ENCODE measurements at regions not wholly inside any gene's neighbourhood (a gene's known extent, or its start where the extent isn't known, plus 50 kb on each side); places are given as distances from the start of the nearest gene placed in this dataset.

DNA sequence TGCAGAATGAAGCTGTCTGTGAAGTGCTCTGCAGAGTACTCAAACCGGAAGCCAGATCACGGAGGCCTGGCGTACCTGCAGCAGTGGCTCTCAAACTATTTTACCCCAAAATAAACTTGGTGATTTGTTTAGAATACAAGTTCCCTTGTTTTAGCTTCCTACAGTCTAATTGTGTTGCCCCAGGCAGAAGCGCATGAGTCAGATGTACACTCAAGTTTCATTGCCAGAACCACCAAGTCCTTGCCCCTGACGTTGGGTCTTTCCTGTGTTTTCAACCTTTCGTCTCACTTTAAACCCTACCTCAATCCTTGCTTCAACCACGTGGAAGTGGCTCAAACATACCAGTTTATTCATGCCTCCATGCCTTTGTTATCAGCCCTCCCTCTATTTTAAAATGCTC lies 66.2 kb upstream of the SLC7A11 start:
- DNase-seq (ENCODE audit: extremely low read depth, low read depth): no peak

DNA sequence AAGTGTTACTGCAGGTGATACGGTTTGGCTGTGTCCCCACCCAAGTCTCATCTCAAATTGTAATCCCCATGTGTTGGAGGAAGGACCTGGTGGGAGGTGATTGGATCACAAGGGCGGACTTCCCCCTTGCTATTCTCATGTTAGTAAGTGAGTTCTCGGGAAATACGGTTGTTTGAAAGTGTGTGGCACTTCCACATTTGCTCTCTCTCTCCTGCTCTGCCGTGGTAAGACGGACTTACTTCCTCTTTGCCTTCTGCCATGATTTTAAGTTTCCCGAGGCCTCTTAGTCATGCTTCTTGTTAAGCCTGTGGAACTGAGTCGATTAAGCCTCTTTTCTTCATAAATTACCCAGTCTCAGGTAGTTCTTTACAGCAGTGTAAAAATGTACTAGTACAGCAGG lies 65.2 kb upstream of the SLC7A11 start:
- DNase-seq (ENCODE audit: extremely low read depth, low read depth): no peak

DNA sequence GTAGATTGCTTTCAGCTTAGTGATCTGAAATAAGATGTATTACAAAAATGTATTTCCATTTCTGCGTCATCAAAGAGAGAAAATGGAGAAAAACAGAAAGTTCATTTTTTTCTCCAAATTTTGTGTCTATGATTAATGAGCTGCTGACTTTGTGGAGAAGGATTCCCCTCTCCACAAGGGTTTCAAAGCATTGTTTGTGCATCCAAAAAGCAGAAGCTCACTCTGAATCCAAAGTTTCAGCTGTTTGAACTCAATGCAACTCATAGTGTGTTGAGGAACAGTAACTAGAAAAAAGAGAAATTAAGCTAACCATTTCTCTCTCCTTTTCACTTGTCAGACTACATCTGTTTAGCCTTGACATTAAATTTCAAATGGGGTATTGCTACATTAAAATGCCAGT lies 62.9 kb upstream of the SLC7A11 start:
- no peak for DNase-seq (ENCODE audit: extremely low read depth, low read depth)

DNA sequence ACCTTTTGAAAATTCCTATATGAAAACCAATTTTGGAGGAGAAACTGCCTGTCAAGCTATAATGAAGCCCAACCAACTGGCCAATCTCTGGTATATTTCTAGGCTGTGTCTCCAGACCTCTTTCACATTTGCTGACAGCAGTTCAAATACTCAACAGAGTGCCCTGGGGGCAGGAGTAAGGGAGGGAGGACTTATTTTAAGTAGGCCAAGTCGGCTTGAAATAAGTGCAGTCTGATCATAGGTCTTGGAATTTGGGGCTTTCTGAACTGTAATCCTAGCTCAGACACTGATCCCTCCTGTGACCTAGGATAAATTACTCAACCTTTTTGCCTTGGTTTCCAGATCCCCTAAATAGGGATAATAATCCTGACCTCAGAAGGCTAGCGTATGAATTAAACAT lies 59.4 kb upstream of the SLC7A11 start:
- no peak for DNase-seq (ENCODE audit: extremely low read depth, low read depth)

DNA sequence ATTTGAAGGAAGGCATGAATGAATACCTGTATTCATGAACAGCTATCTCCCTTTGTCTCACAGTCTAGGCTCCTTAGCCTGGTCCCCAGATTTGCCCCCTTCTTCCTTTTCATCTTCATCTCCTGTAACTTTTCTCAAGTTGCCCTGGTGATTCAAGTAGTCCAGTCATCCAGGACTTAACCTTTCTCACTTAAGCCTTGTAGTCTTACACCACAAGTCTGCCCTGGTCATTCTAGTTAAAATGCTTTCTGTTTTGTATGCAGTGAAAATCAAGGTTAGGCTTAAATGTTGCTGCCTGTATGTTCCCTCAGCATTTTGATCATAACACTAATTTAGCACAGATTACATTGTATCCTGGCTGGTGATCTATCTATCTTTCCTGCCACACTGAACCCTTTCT lies 58.5 kb upstream of the SLC7A11 start:
- DNase-seq (ENCODE audit: extremely low read depth, low read depth): no peak

DNA sequence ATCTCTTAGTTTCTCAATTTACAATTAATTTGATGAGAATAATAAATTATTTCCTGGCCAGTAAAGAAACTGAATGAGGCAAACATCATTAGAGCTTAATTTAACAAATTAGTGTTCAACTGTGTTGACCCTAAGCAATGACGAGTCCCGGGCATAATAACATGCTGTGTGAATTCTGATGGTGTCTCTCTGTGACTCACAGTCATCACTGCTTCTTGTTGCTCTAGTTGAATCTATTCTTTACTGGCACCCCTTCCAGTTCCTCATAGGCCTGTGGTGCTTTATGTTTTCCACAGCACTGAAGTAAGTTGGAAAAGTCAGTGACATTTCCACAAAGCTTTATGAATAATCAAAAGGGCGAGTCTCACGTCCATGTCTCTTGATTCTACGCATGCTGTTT lies 57.7 kb upstream of the SLC7A11 start:
- no peak for DNase-seq (ENCODE audit: extremely low read depth, low read depth)

DNA sequence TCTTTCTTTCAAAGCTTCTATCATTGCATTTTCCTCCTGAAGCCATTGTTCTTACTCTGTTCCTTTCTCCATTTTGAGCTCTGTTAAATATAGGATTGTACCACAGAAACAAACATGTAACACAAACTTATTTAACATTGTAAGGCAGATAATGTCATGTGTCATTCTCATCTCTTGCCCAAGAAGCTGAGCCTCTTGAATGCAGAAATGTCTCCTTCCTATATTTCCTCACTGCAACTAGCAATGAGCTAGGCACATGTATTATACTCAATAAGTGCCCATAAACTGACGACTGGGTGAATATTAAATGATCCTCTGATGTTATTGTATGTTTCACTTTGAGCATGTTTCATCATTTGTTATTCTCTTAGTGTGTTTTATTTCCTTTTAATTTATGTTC lies 56.7 kb upstream of the SLC7A11 start:
- DNase-seq (ENCODE audit: extremely low read depth, low read depth): no peak

DNA sequence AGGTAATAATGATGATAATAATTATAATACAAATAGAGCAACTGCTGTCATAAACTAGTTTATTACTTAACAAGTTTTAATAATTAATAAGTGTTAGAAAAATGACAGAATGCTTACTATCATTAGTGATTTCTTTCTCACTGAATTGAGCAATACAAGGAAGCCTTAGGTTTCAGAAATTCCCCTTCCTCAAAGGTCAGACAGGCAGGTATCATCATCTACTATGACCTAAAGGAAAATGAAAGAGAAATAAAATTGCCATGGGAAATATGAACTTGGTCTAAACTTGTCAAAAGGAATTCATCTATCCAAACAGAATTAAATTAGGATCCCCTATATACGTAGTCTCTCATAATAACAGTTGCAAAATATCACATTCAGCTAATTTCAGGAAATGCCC lies 56.3 kb upstream of the SLC7A11 start:
- DNase-seq (ENCODE audit: extremely low read depth, low read depth): no peak

DNA sequence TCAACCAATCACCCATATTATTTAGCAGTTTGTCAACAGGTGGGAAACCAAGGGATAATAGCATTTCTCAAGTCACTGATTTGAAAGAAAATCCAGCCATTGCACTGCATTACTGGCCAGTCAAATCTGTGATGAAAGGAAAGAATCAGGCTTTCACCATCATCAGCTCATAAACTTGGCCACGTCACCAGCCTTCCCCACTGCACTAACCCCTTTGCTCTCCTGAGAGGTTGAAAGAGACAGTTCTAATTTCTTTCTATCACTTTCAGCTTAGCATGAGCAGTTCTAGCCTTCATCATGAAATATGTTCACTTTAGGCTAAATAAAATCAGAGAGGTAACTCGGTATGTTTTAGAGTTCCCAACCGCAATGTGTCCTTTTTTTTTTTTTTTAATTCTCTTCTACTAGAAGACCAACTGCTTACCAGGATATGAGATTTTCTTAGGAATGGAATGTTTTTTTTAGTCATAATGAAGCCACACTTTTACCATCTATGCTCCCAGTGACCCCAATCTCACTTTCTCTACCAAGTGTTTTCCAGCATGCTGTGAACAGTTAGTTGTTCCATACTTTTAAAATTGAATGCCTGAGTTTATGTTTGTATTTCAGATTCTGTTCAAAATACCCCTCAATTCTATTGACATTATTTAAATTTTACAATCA lies 55.7 kb upstream of the SLC7A11 start:
- no peak for DNase-seq (ENCODE audit: extremely low read depth, low read depth)

DNA sequence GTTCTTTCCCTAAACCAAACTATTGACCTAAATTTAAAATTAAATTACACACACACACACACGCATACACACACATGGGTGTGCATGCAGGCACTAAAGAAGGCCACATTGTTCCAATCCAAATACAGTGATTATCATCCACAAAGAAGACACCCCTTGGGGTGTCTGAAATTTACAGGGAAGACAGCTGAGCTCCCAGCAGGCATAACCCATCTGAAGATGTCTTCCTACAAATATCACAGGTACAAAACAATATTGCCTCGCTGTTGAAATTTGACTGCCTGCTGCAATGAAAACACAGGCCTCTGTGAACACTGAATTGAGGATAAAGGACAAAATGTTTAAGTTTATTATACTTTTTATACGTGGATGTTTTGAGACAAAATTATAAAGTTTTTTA lies 50.2 kb upstream of the SLC7A11 start:
- DNase-seq (ENCODE audit: extremely low read depth, low read depth): no peak
